ENCODE measurements at regions not wholly inside any gene's neighbourhood (a gene's known extent, or its start where the extent isn't known, plus 50 kb on each side); places are given as distances from the start of the nearest gene placed in this dataset.

GRCh38 chrX:80282535-80282934 is 137.7 kb upstream of the TENT5D start:
- peak in 2 of 7 experiments; percentile 5 to 23 for TF ChIP-seq CTCF (IDR thresholded peaks at IDR 0.05)
- TF ChIP-seq POLR2A (IDR thresholded peaks at IDR 0.05): no peak
